ENCODE measurements at regions not wholly inside any gene's neighbourhood (a gene's known extent, or its start where the extent isn't known, plus 50 kb on each side); places are given as distances from the start of the nearest gene placed in this dataset.

DNA sequence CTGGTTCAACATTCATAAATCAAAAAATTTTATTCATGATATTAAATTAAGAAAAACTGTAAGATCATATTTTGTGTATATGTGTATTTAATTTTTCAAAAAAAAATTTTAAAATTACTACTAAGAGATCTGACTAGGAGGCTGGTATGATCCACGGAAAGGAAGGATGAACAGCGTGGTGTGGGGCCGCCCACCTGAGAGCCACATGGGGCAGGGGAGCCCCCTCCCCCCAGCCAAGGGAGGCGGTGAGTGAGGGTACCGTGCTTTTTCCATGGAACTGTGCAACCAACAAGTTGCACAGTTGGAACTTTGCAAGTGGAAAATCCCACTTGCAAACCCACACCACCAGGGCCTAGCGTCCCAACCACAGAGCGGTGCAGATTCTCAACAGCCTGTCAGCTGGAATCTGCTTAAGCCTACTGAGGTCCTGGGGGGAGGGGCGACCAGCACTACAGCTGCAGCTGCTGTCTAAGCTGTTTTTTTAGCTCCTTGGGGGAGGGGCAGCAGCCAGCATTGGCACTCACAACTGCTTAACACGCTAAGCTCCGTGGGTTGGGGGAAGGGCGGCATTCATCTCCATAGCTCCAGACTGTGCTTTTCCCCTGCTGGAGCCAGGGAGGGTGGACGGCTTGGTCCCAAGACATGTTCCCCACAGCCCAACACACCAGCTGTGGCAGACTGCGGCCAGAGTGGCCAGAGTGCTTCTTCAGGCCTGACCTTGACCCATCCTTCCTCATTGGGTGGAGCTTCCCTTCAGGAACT is 94.2 kb upstream of the IGFBP3 start:
- TF ChIP-seq, protein P1, sequence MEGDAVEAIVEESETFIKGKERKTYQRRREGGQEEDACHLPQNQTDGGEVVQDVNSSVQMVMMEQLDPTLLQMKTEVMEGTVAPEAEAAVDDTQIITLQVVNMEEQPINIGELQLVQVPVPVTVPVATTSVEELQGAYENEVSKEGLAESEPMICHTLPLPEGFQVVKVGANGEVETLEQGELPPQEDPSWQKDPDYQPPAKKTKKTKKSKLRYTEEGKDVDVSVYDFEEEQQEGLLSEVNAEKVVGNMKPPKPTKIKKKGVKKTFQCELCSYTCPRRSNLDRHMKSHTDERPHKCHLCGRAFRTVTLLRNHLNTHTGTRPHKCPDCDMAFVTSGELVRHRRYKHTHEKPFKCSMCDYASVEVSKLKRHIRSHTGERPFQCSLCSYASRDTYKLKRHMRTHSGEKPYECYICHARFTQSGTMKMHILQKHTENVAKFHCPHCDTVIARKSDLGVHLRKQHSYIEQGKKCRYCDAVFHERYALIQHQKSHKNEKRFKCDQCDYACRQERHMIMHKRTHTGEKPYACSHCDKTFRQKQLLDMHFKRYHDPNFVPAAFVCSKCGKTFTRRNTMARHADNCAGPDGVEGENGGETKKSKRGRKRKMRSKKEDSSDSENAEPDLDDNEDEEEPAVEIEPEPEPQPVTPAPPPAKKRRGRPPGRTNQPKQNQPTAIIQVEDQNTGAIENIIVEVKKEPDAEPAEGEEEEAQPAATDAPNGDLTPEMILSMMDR (IDR thresholded peaks at IDR 0.05) = no peak
- Mint-ChIP-seq H3K4me3 (no peak overlapping the region), H3K27me3 (no peaks in the 10 kb centered on the region), H3K27ac (no peak overlapping the region), H3K4me1 (ENCODE audit: low read depth) (no peaks in the 10 kb centered on the region), H3K36me3 (ENCODE audit: low read depth) (no peaks in the 10 kb centered on the region), H3K9me3 (peaks cover 4% of the 10 kb centered on the region)
- Histone ChIP-seq H3K9me3 (ENCODE audit: control insufficient read depth in 1 of 2, insufficient read depth in 1 of 2, low read length in 2 of 2) (peaks cover 0 to 14% of the 10 kb centered on the region in 2 experiments), H3K27me3 (ENCODE audit: control insufficient read depth in 1 of 2, insufficient read depth in 2 of 2, low read length in 2 of 2) (peaks cover 0 to 2% of the 10 kb centered on the region in 2 experiments), H3K4me3 (ENCODE audit: low read length) (no peak overlapping the region), H3K36me3 (ENCODE audit: insufficient read depth, low read length) (no peaks in the 10 kb centered on the region), H3K4me1 (ENCODE audit: insufficient read depth, low read length) (no peaks in the 10 kb centered on the region), H3K27ac (ENCODE audit: low read depth in 1 of 2, low read length in 2 of 2) (no peak overlapping the region)
- DNase-seq (peak in 1 of 14 experiments; percentile 6), ATAC-seq (ENCODE audit: poor library complexity) (no peak)
- POLR2A ChIA-PET = no interaction called here
- intact Hi-C loops (cut with DNase I, micrococcal nuclease) = no loop called here
- CTCF ChIA-PET = no interaction called here

DNA sequence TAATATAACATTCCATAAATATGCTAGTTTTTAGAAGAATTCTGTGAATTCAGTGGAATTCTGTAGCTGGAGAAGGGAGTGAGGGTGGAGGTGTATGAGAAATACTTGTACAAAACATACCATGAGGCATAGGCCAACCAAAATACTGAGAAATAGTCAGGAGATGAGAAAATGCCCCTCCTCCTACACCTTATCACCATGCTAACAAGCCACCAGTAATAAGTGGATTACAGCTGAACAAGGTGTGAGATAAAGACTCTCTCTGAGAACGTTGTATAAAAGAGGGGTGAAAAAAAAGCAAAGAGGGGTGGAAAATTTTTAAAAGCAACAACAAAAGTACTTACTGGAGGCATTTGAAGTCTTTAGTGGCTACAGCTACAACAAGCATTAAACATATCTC is 90.4 kb upstream of the IGFBP3 start:
- intact Hi-C loops (cut with DNase I, micrococcal nuclease) = no loop called here
- Histone ChIP-seq H3K36me3 (ENCODE audit: insufficient read depth, low read length) (no peaks in the 10 kb centered on the region), H3K27me3 (ENCODE audit: control insufficient read depth in 1 of 2, insufficient read depth in 2 of 2, low read length in 2 of 2) (peaks cover 0 to 2% of the 10 kb centered on the region in 2 experiments), H3K27ac (ENCODE audit: low read depth in 1 of 2, low read length in 2 of 2) (no peak overlapping the region), H3K4me1 (ENCODE audit: insufficient read depth, low read length) (no peaks in the 10 kb centered on the region), H3K4me3 (ENCODE audit: low read length) (no peak overlapping the region), H3K9me3 (ENCODE audit: control insufficient read depth in 1 of 2, insufficient read depth in 1 of 2, low read length in 2 of 2) (peaks cover 0 to 20% of the 10 kb centered on the region in 2 experiments)
- Mint-ChIP-seq H3K4me1 (ENCODE audit: low read depth) (no peaks in the 10 kb centered on the region), H3K27me3 (no peaks in the 10 kb centered on the region), H3K27ac (no peak overlapping the region), H3K9me3 (peaks cover 3% of the 10 kb centered on the region), H3K36me3 (ENCODE audit: low read depth) (peaks cover 3% of the 10 kb centered on the region), H3K4me3 (no peak overlapping the region)
- DNase-seq (no peak), ATAC-seq (ENCODE audit: poor library complexity) (no peak)
- ChIA-PET POLR2A (no interaction called here), CTCF (interaction anchor here (1.3 kb wide), 1 partner anchor 10 kb away, joined by 3 read pairs; no protein-coding TSS in a partner anchor)
- TF ChIP-seq, protein P1 (IDR thresholded peaks at IDR 0.05) = no peak

DNA sequence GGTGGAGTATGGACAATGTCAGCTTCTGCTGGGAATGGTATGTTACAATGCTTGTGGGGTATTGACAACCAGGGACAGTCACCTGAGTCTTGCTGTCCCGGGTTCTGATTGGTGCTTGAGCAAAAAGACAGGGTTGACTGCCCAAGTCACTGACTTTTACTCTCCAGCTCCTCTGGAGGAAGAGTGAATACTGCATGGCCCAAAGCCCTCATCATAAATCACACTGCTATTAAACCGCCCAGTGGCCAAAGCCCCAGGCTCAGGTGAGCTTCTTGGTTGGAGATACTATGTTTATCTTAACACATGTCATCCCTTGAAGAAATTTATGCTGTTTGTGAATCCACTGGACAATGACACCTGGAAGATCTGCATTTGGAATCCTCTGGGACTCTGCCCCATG is 90.0 kb upstream of the IGFBP3 start:
- intact Hi-C loops (cut with DNase I, micrococcal nuclease) = no loop called here
- H3K27ac Mint-ChIP-seq = no peak overlapping the region
- peaks cover 3% of the 10 kb centered on the region for H3K36me3 Mint-ChIP-seq (ENCODE audit: low read depth)
- Histone ChIP-seq H3K27ac (ENCODE audit: low read depth in 1 of 2, low read length in 2 of 2) (no peak overlapping the region), H3K36me3 (ENCODE audit: insufficient read depth, low read length) (no peaks in the 10 kb centered on the region), H3K4me3 (ENCODE audit: low read length) (no peak overlapping the region), H3K4me1 (ENCODE audit: insufficient read depth, low read length) (no peaks in the 10 kb centered on the region), H3K27me3 (ENCODE audit: control insufficient read depth in 1 of 2, insufficient read depth in 2 of 2, low read length in 2 of 2) (peaks cover 0 to 2% of the 10 kb centered on the region in 2 experiments), H3K9me3 (ENCODE audit: control insufficient read depth in 1 of 2, insufficient read depth in 1 of 2, low read length in 2 of 2) (peaks cover 0 to 20% of the 10 kb centered on the region in 2 experiments)
- peaks cover 6% of the 10 kb centered on the region for H3K9me3 Mint-ChIP-seq
- H3K27me3 Mint-ChIP-seq = no peaks in the 10 kb centered on the region
- CTCF ChIA-PET = interaction anchor here (1.3 kb wide), 1 partner anchor 11 kb away, joined by 3 read pairs; no protein-coding TSS in a partner anchor
- POLR2A ChIA-PET = no interaction called here
- H3K4me1 Mint-ChIP-seq (ENCODE audit: low read depth) = no peaks in the 10 kb centered on the region
- TF ChIP-seq, protein P1 (IDR thresholded peaks at IDR 0.05) = no peak
- no peak for DNase-seq
- H3K4me3 Mint-ChIP-seq = no peak overlapping the region
- ATAC-seq (ENCODE audit: poor library complexity) = no peak

Measured in CD4-positive, alpha-beta T cell (primary cell).